GM12878 (cell line): ENCODE measurements at regions not wholly inside any gene's neighbourhood (a gene's known extent, or its start where the extent isn't known, plus 50 kb on each side); places are given as distances from the start of the nearest gene placed in this dataset.

ENCODE experiments used
- ATAC-seq: fragments of 200-7000 bp; cut with Tn5 transposase; 3 replicates; pipeline ENCODE4 v1.9.1; 2020; ENCODE audit warnings: mild to moderate bottlenecking, moderate library complexity
- BruUV-seq: library from RNA; stranded (reverse); fragments of 400-500 nt; replicated peaks from 2 replicates; lab custom pipeline; 2021; lab: Mats Ljungman, UMichigan
- CTCF ChIA-PET: fragments of 300-600 bp; sonication (Branson Sonifier 250); formaldehyde crosslinking; extraction: SDS; loops from one replicate; lab custom pipeline; 2021; ENCODE audit warnings: inconsistent platforms; lab: Yijun Ruan, JAX
- POLR2A ChIA-PET: fragments of 350-600 bp; formaldehyde crosslinking; extraction: SDS; loops from one replicate; lab custom pipeline; 2021; ENCODE audit warnings: inconsistent platforms; lab: Charles Lee
- RAD21 ChIA-PET: fragments of 300-600 bp; sonication (Branson Sonifier 250); formaldehyde crosslinking; loops from one replicate; lab custom pipeline; 2023; ENCODE audit warnings: antibody characterized with exemption; ENCODE audit not compliant: unreplicated experiment; lab: Charles Lee
- SMC1A ChIA-PET: fragments of 300-600 bp; sonication (Branson Sonifier 250); formaldehyde crosslinking; loops from one replicate; lab custom pipeline; 2023; ENCODE audit not compliant: unreplicated experiment, uncharacterized antibody; lab: Charles Lee
- DNase-seq: peaks from one replicate; pipeline ENCODE4 v3.0.0-alpha.2; 2011; ENCODE audit warnings: low read depth, low spot score
- FAIRE-seq: peaks from 3 replicates; lab custom pipeline; 2011; peaks lifted over from hg19 to GRCh38; lab: Jason Lieb, UNC
- H2AFZ ChIP-seq: 2 replicates; pipeline ENCODE4 v1.6.0; 2011; ENCODE audit warnings: low read depth, low read length, control low read depth; ENCODE audit not compliant: control insufficient read depth
- H3K27ac ChIP-seq: 2 replicates; pipeline ENCODE4 v1.5.1; 2011; ENCODE audit warnings: control low read depth; ENCODE audit not compliant: control insufficient read depth, insufficient read depth
- H3K27me3 ChIP-seq, 2 experiments: replicated peaks in 1 of 2; 2 replicates each; pipeline versions ENCODE4 v1.6.0 to v1.6.1; 2011; ENCODE audit warnings: low read length in 1 of 2; ENCODE audit not compliant: control insufficient read depth in 2 of 2, insufficient read depth in 2 of 2
- H3K36me3 ChIP-seq, 2 experiments: 2 replicates each; pipeline ENCODE4 v1.5.1; 2011; ENCODE audit warnings: low read length in 1 of 2; ENCODE audit not compliant: control insufficient read depth in 2 of 2, insufficient read depth in 2 of 2
- H3K4me1 ChIP-seq: 2 replicates; pipeline ENCODE4 v1.6.1; 2011; ENCODE audit warnings: mild to moderate bottlenecking, low read length, moderate library complexity, mixed read lengths; ENCODE audit not compliant: control insufficient read depth, insufficient read depth
- H3K4me2 ChIP-seq: 2 replicates; pipeline ENCODE4 v1.6.0; 2011; ENCODE audit warnings: control low read depth; ENCODE audit not compliant: control insufficient read depth, insufficient read depth
- H3K4me3 ChIP-seq: fragments of 200-600 bp; sonication (generic); 2 replicates; pipeline ENCODE4 v1.5.1; 2016
- H3K79me2 ChIP-seq: 2 replicates; pipeline ENCODE4 v1.6.0; 2011; ENCODE audit warnings: low read length; ENCODE audit not compliant: control insufficient read depth, insufficient read depth
- H3K9ac ChIP-seq: 2 replicates; pipeline ENCODE4 v1.8.0; 2011; ENCODE audit warnings: low read length, control low read depth, mixed read lengths; ENCODE audit not compliant: control insufficient read depth, insufficient read depth
- H3K9me3 ChIP-seq: replicated peaks from 3 replicates; pipeline ENCODE4 v1.5.1; 2011; ENCODE audit warnings: mild to moderate bottlenecking, low read length; ENCODE audit not compliant: control insufficient read depth, insufficient read depth
- H4K20me1 ChIP-seq: 2 replicates; pipeline ENCODE4 v1.6.0; 2011; ENCODE audit not compliant: control insufficient read depth, insufficient read depth
- ATF2 ChIP-seq: IDR thresholded peaks from 2 replicates; pipeline ENCODE4 v1.6.1; 2012; ENCODE audit warnings: low read length, inconsistent platforms
- CTCF ChIP-seq, 3 experiments: IDR thresholded peaks in 2 of 3; conservative IDR thresholded peaks in 1 of 3; 2 replicates each; pipeline ENCODE4 v1.5.1; 2011; ENCODE audit warnings: low read depth in 3 of 3, low read length in 3 of 3, mild to moderate bottlenecking in 3 of 3, control low read depth in 2 of 3, moderate library complexity in 2 of 3, inconsistent platforms in 1 of 3, mixed read lengths in 1 of 3; ENCODE audit not compliant: control insufficient read depth in 2 of 3, insufficient read depth in 1 of 3; ENCODE audit errors: extremely low read depth in 1 of 3
- ELK1 ChIP-seq: IDR thresholded peaks from 2 replicates; pipeline ENCODE4 v1.6.1; 2012; ENCODE audit warnings: low read depth, low read length, improper control_type of control experiment
- HCFC1 ChIP-seq: fragments of 150-350 bp; IDR thresholded peaks from 2 replicates; pipeline ENCODE4 v1.6.1; 2014; ENCODE audit warnings: low read length
- IRF5 ChIP-seq: fragments of 450-650 bp; IDR thresholded peaks from 2 replicates; pipeline ENCODE4 v1.6.1; 2017; ENCODE audit warnings: borderline replicate concordance
- JUND ChIP-seq: IDR thresholded peaks from 2 replicates; pipeline ENCODE4 v1.6.1; 2012; ENCODE audit warnings: low read depth, mild to moderate bottlenecking, low read length, improper control_type of control experiment, moderate library complexity
- MLLT1 ChIP-seq: fragments of 450-650 bp; IDR thresholded peaks from 2 replicates; pipeline ENCODE4 v1.6.1; 2016; ENCODE audit warnings: mild to moderate bottlenecking
- MTA3 ChIP-seq: IDR thresholded peaks from 2 replicates; pipeline ENCODE4 v1.6.1; 2012; ENCODE audit warnings: low read length, inconsistent platforms, borderline replicate concordance
- SMC3 ChIP-seq: IDR thresholded peaks from 2 replicates; pipeline ENCODE4 v1.6.1; 2011; ENCODE audit warnings: low read length, improper control_type of control experiment, borderline replicate concordance
- ZNF687 ChIP-seq: fragments of 450-650 bp; IDR thresholded peaks from 2 replicates; pipeline ENCODE4 v1.6.1; 2017; ENCODE audit warnings: mild to moderate bottlenecking, moderate library complexity
- WGBS: methylation state at CpG from one replicate; pipeline ENCODE4 v1.1.6; 2016; ENCODE audit warnings: low lambda C conversion rate; ENCODE audit not compliant: insufficient replicate concordance, insufficient coverage; ENCODE audit errors: missing lambda C conversion rate; 5-methylcytosine and 5-hydroxymethylcytosine counted together
- in situ Hi-C: fragments of 300-500 bp; cut with MboI; formaldehyde crosslinking; loops from 9 replicates; pipeline ENCODE4 v1.14.3; 2018; ENCODE audit warnings: mixed read lengths
- intact Hi-C: fragments of 100-400 bp; cut with micrococcal nuclease; formaldehyde crosslinking; loops from one replicate; pipeline ENCODE4 v1.14.2; 2022; ENCODE audit not compliant: unreplicated experiment

GRCh38 chr15:49731187-49732099 lies 110.6 kb downstream of the DTWD1 start:
- intact Hi-C loops, result no loop called here
- RAD21 ChIA-PET, result no interaction called here
- DNase-seq, result no peak
- Histone ChIP-seq H3K9ac (no peak overlapping the region), H3K4me1 (no peaks in the 10 kb centered on the region), H3K9me3 (no peaks in the 10 kb centered on the region), H4K20me1 (no peaks in the 10 kb centered on the region), H3K4me2 (no peak overlapping the region), H3K27ac (no peak overlapping the region), H3K79me2 (no peaks in the 10 kb centered on the region), H3K36me3 (no peaks in the 10 kb centered on the region), H3K4me3 (no peak overlapping the region), H3K27me3 (no peaks in the 10 kb centered on the region), H2AFZ (no peak overlapping the region)
- in situ Hi-C loops, result no loop called here
- no TSS peak for BruUV-seq
- WGBS, result 24% methylated on average over 5 of the region's 5 CpGs
- CTCF ChIA-PET, result no interaction called here
- no peak; the same call in 2 of the 3 replicates for ATAC-seq
- FAIRE-seq, result no peak
- SMC1A ChIA-PET, result no interaction called here
- POLR2A ChIA-PET, result no interaction called here
- TF ChIP-seq SMC3 (no peak), HCFC1 (no peak), CTCF (IDR thresholded peaks at IDR 0.05 in 2 of 3, conservative IDR thresholded peaks at IDR 0.05 in 1 of 3; ENCODE audit: control insufficient read depth in 2 of 3, extremely low read depth in 1 of 3, insufficient read depth in 1 of 3, low read depth in 3 of 3, low read length in 3 of 3) (no peak), ZNF687 (no peak), JUND (no peak), MTA3 (no peak), IRF5 (no peak), ATF2 (no peak), ELK1 (no peak), MLLT1 (no peak)
